H1 (cell line): ENCODE measurements at regions not wholly inside any gene's neighbourhood (a gene's known extent, or its start where the extent isn't known, plus 50 kb on each side); places are given as distances from the start of the nearest gene placed in this dataset.
"Not testable (repeated sequence)": the region's sequence is repeated elsewhere in the genome, so short reads cannot be mapped to it uniquely, and the experiment has no call there.

ENCODE experiments used
- CTCF ChIA-PET: fragments of 300-600 bp; sonication (Branson Sonifier 250); formaldehyde crosslinking; loops from one replicate; lab custom pipeline; 2021; ENCODE audit not compliant: partially characterized antibody; lab: Charles Lee
- POLR2A ChIA-PET: fragments of 300-600 bp; sonication (Branson Sonifier 250); formaldehyde crosslinking; loops from one replicate; lab custom pipeline; 2021; ENCODE audit warnings: inconsistent platforms; ENCODE audit not compliant: partially characterized antibody; lab: Charles Lee
- DNase-seq, 2 experiments: peaks; one replicate each; pipeline versions ENCODE4 v3.0.0 to v3.0.0-alpha.2; 2010 to 2022; ENCODE audit warnings: low spot score in 2 of 2, low read depth in 1 of 2, mixed read lengths in 1 of 2
- FAIRE-seq: peaks from 2 replicates; lab custom pipeline; 2011; peaks lifted over from hg19 to GRCh38; lab: Jason Lieb, UNC
- H2AFZ ChIP-seq: 2 replicates; pipeline ENCODE4 v1.8.1; 2012; ENCODE audit warnings: low read length, inconsistent platforms
- H2AK5ac ChIP-seq: 2 replicates; pipeline ENCODE4 v1.6.1; 2013; ENCODE audit warnings: low read depth, low read length
- H2BK120ac ChIP-seq: replicated peaks from 2 replicates; pipeline ENCODE3; 2013; ENCODE audit warnings: low read depth, low read length, inconsistent platforms
- H2BK12ac ChIP-seq: 2 replicates; pipeline ENCODE4 v1.6.1; 2013; ENCODE audit warnings: low read depth, low read length
- H2BK15ac ChIP-seq: 2 replicates; pipeline ENCODE4 v1.6.1; 2013; ENCODE audit warnings: low read length
- H2BK20ac ChIP-seq: 2 replicates; pipeline ENCODE4 v1.6.1; 2013; ENCODE audit warnings: low read length
- H2BK5ac ChIP-seq: 2 replicates; pipeline ENCODE4 v1.6.1; 2013; ENCODE audit warnings: low read depth, low read length
- H3K14ac ChIP-seq: 2 replicates; pipeline ENCODE4 v1.6.1; 2013; ENCODE audit warnings: inconsistent platforms; ENCODE audit not compliant: insufficient read length
- H3K18ac ChIP-seq: 2 replicates; pipeline ENCODE4 v1.6.1; 2013; ENCODE audit warnings: low read length; ENCODE audit errors: extremely low read depth
- H3K23ac ChIP-seq: 2 replicates; pipeline ENCODE4 v1.6.1; 2013; ENCODE audit warnings: inconsistent platforms; ENCODE audit not compliant: insufficient read length
- H3K23me2 ChIP-seq: 2 replicates; pipeline ENCODE4 v1.6.1; 2013; ENCODE audit warnings: low read depth, low read length
- H3K27ac ChIP-seq: 2 replicates; pipeline ENCODE4 v1.6.1; 2011; ENCODE audit warnings: low read depth, low read length, inconsistent platforms
- H3K27me3 ChIP-seq, 4 experiments: replicated peaks in 1 of 4; 1 replicate in 1 of 4; 2 replicates in 3 of 4; pipeline versions ENCODE4 v1.6.1 to v1.8.1; 2011 to 2013; ENCODE audit warnings: low read length in 3 of 4, mild to moderate bottlenecking in 3 of 4, inconsistent platforms in 2 of 4, mixed read lengths in 2 of 4, moderate library complexity in 1 of 4; ENCODE audit not compliant: control insufficient read depth in 3 of 4, insufficient read depth in 3 of 4; ENCODE audit errors: extremely low read depth in 1 of 4
- H3K36me3 ChIP-seq, 4 experiments: 2 replicates each; pipeline versions ENCODE4 v1.6.1 to v1.8.1; 2011 to 2013; ENCODE audit warnings: mild to moderate bottlenecking in 4 of 4, low read length in 3 of 4, moderate library complexity in 2 of 4, control low read depth in 1 of 4, inconsistent platforms in 1 of 4; ENCODE audit not compliant: insufficient read depth in 4 of 4, control insufficient read depth in 2 of 4
- H3K4ac ChIP-seq: replicated peaks from 2 replicates; pipeline ENCODE3; 2013; ENCODE audit warnings: low read length, low read depth, mixed read lengths, inconsistent platforms; ENCODE audit not compliant: insufficient read length
- H3K4me1 ChIP-seq, 4 experiments: replicated peaks in 1 of 4; 1 replicate in 1 of 4; 2 replicates in 3 of 4; pipeline versions ENCODE4 v1.6.1 to v1.8.1; 2011 to 2013; ENCODE audit warnings: low read length in 3 of 4, inconsistent platforms in 2 of 4, mixed read lengths in 1 of 4; ENCODE audit not compliant: insufficient read depth in 4 of 4, control insufficient read depth in 3 of 4
- H3K4me2 ChIP-seq, 2 experiments: 2 replicates each; pipeline versions ENCODE4 v1.6.1 to v1.8.1; 2011 to 2013; ENCODE audit warnings: low read depth in 2 of 2, low read length in 2 of 2, control low read depth in 1 of 2, inconsistent platforms in 1 of 2, mild to moderate bottlenecking in 1 of 2; ENCODE audit not compliant: insufficient read depth in 1 of 2
- H3K4me3 ChIP-seq, 4 experiments: fragments of 200-600, 300-600 bp in 1 of 4; sonication (generic), shearing (Covaris generic), sonication (Bioruptor Twin) in 1 of 4; 2 replicates each; pipeline versions ENCODE4 v1.5.1 to v1.8.1; 2011 to 2016; ENCODE audit warnings: low read length in 4 of 4, low read depth in 3 of 4, control low read depth in 2 of 4, inconsistent platforms in 2 of 4, mild to moderate bottlenecking in 2 of 4, mixed read lengths in 1 of 4, moderate library complexity in 1 of 4; ENCODE audit not compliant: insufficient read depth in 2 of 4; ENCODE audit errors: extremely low read depth in 1 of 4
- H3K56ac ChIP-seq: replicated peaks from 2 replicates; pipeline ENCODE3; 2013; ENCODE audit warnings: low read depth, mild to moderate bottlenecking, mixed read lengths, low read length, inconsistent platforms; ENCODE audit not compliant: insufficient read length
- H3K79me1 ChIP-seq: 2 replicates; pipeline ENCODE4 v1.6.1; 2013; ENCODE audit warnings: low read depth, low read length, control low read depth
- H3K79me2 ChIP-seq, 2 experiments: 2 replicates each; pipeline versions ENCODE4 v1.6.1 to v1.8.1; 2012 to 2013; ENCODE audit warnings: low read length in 2 of 2, mild to moderate bottlenecking in 2 of 2, inconsistent platforms in 1 of 2; ENCODE audit not compliant: insufficient read depth in 2 of 2, control insufficient read depth in 1 of 2
- H3K9ac ChIP-seq, 4 experiments: replicated peaks in 1 of 4; 1 replicate in 1 of 4; 2 replicates in 3 of 4; pipeline versions ENCODE4 v1.6.1 to v1.8.1; 2011 to 2013; ENCODE audit warnings: low read depth in 3 of 4, low read length in 3 of 4, control low read depth in 2 of 4, mild to moderate bottlenecking in 2 of 4, moderate library complexity in 2 of 4, inconsistent platforms in 1 of 4; ENCODE audit errors: extremely low read depth in 1 of 4
- H3K9me3 ChIP-seq, 2 experiments: 2 replicates each; pipeline versions ENCODE4 v1.6.1 to v1.8.1; 2012 to 2013; ENCODE audit warnings: mild to moderate bottlenecking in 2 of 2, moderate library complexity in 2 of 2, control low read depth in 1 of 2, inconsistent platforms in 1 of 2, low read depth in 1 of 2, low read length in 1 of 2, mixed read lengths in 1 of 2; ENCODE audit not compliant: insufficient read depth in 2 of 2
- H4K20me1 ChIP-seq, 2 experiments: replicated peaks in 1 of 2; 2 replicates each; pipeline versions ENCODE3 to v1.8.1; 2011 to 2013; ENCODE audit warnings: inconsistent platforms in 2 of 2, low read length in 2 of 2, mild to moderate bottlenecking in 1 of 2; ENCODE audit not compliant: insufficient read depth in 2 of 2, control insufficient read depth in 1 of 2
- H4K5ac ChIP-seq: 2 replicates; pipeline ENCODE4 v1.6.1; 2013; ENCODE audit warnings: low read length, low read depth, mixed read lengths, inconsistent platforms; ENCODE audit not compliant: insufficient read length
- H4K8ac ChIP-seq: 2 replicates; pipeline ENCODE4 v1.8.0; 2013; ENCODE audit warnings: mild to moderate bottlenecking, moderate library complexity, low read length, inconsistent platforms; ENCODE audit not compliant: insufficient read depth; ENCODE audit errors: extremely low read depth
- H4K91ac ChIP-seq: replicated peaks from 2 replicates; pipeline ENCODE3; 2013; ENCODE audit warnings: low read length, mixed read lengths, inconsistent platforms; ENCODE audit not compliant: insufficient read length
- WGBS, 2 experiments: shearing (Covaris generic) in 1 of 2; methylation state at CpG; one replicate each; pipeline versions ENCODE4 v1.1.6 to v1.1.7; 2013 to 2015; ENCODE audit warnings: low lambda C conversion rate in 2 of 2, mixed read lengths in 2 of 2, inconsistent platforms in 1 of 2, low coverage in 1 of 2, missing lambda C conversion rate in 1 of 2; ENCODE audit not compliant: insufficient replicate concordance in 2 of 2, insufficient coverage in 1 of 2, insufficient read length in 1 of 2; ENCODE audit errors: extremely low coverage in 1 of 2, missing lambda C conversion rate in 1 of 2; 5-methylcytosine and 5-hydroxymethylcytosine counted together

GRCh38 chr3:163498842-163499735, 1579.2 kb downstream of the SI start:
- H4K8ac ChIP-seq, H3K79me1 ChIP-seq, H3K27ac ChIP-seq, H4K20me1 ChIP-seq, H3K4me1 ChIP-seq, H2BK5ac ChIP-seq, H3K79me2 ChIP-seq, H2BK12ac ChIP-seq, H3K27me3 ChIP-seq, H2AFZ ChIP-seq, H4K91ac ChIP-seq, H2BK20ac ChIP-seq, H3K18ac ChIP-seq, H2BK15ac ChIP-seq, H3K36me3 ChIP-seq, H2AK5ac ChIP-seq, DNase-seq, H3K14ac ChIP-seq, H3K4ac ChIP-seq, H3K9ac ChIP-seq, H3K56ac ChIP-seq, H4K5ac ChIP-seq, H2BK120ac ChIP-seq, H3K23ac ChIP-seq, H3K9me3 ChIP-seq, H3K4me3 ChIP-seq, POLR2A ChIA-PET, H3K4me2 ChIP-seq, H3K23me2 ChIP-seq, FAIRE-seq: not testable (repeated sequence)
- WGBS, 2 experiments: 94% methylated on average over 24 of the region's 47 CpGs; no CpG with 5 or more reads in 1 of the 2 experiments
- CTCF ChIA-PET: interaction anchor here (1.7 kb wide), 2 partner anchors 9 kb away, joined by 6 to 7 read pairs; no protein-coding TSS in a partner anchor
